ENCODE measurements at regions not wholly inside any gene's neighbourhood (a gene's known extent, or its start where the extent isn't known, plus 50 kb on each side); places are given as distances from the start of the nearest gene placed in this dataset.

- no peak for DNase-seq (ENCODE audit: low read depth)
Observed at GRCh38 chr11:41861838-41862237, 402.4 kb upstream of the LRRC4C start.

DNA sequence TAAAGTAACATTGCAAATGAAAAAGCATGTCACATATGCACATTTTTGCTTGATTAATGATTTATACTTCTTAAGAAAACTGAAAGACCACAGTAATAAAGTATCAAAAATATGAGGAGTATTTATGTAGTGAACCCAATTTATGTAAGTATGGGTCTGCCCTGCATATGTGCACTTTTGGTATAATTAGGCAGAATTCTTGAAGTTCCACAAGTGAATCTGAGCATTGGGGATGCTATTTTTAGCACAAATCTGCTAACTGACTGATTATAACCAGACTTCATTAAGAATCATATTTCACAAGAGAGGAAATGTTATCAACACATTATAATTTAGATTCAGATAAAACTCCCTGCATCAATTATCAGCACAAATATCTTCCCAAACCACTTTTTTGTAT is 407.1 kb upstream of the LRRC4C start:
- no peak for DNase-seq (ENCODE audit: low read depth)

GRCh38 chr11:41868606-41869005 is 409.2 kb upstream of the LRRC4C start:
- no peak for DNase-seq (ENCODE audit: low read depth)

GRCh38 chr11:41872426-41872825 is 413.0 kb upstream of the LRRC4C start:
- DNase-seq (ENCODE audit: low read depth), result no peak

DNA sequence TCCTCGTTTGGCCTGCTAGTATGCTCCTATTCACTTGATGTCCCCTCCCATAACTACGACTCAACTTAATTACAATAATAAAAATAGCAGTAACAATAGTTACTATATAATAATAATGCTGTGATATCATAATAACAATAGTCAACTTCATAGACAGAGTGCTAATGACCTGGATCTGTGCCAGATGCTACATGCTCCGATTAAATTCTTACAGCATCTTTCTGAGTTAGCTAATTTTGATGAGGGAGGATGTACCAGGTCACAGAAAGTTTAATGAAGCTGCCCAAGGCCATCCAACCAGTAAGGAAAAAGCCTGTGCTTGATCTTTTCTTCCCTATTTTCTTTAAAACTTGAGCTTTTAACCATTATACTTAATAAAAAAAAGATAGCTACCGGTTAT is 413.4 kb upstream of the LRRC4C start:
- no peak for DNase-seq (ENCODE audit: low read depth)

DNA sequence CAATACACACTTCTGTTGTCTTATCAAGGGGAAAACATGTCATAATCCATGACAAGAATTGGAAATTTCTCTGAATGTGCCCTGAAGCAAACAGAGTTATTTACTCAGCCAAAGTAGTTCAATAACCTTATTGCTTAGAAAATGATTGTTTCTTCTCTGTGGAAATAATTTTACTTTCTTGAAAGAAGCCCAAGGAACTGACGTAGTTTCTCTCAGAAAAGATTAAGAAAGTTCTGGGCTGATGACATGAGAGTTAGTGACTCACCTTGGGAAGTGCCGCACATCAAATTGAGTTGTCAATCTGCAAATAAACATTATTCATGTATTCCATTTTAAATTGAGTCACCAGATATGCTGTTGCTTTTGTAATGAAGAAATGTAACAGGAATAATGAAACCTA is 418.6 kb upstream of the LRRC4C start:
- no peak for DNase-seq (ENCODE audit: low read depth)

DNA sequence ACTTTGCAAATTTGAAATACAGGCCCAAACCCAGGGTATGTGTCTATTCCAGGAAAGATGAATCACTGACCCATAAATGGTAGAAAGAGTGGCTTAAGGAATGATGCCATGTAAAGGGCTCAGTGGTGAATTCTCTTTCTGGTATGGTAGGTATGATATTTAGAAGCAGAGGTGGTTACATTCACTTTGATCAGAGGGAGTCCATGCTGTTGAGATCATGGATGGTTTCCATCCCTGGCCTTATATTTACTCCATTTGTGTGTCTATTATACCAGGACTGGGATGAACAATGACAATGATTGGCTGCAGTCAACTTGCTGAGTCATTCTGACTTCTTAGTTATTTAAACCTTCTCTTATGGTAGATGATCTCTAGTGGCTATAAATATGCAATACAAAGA is 419.8 kb upstream of the LRRC4C start:
- no peak for DNase-seq (ENCODE audit: low read depth)

- no peak for DNase-seq (ENCODE audit: low read depth)
Observed at GRCh38 chr11:41895081-41895480, 435.6 kb upstream of the LRRC4C start.

GRCh38 chr11:41897991-41898390 is 438.5 kb upstream of the LRRC4C start:
- no peak for DNase-seq (ENCODE audit: low read depth)

DNA sequence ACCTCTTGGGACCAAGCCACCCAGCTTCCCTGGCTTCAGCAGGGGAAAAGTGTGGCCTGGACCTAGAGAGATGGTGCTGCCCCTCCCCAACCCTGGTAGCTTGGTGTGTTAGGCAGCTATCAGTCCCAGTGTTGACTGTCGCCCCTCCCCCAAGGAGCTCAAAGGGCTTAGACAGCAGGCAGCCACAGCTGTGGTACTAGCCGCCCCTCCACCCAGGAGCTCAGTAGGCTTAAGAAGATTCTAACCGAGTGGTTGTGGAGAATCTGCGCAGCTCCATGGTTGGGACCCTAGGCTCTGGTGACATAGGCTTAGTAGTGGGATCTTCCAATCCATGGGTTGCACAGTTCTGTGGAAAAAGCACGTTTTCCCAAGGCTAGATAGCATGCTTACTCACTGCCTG is 458.4 kb upstream of the LRRC4C start:
- no peak for DNase-seq (ENCODE audit: low read depth)

DNA sequence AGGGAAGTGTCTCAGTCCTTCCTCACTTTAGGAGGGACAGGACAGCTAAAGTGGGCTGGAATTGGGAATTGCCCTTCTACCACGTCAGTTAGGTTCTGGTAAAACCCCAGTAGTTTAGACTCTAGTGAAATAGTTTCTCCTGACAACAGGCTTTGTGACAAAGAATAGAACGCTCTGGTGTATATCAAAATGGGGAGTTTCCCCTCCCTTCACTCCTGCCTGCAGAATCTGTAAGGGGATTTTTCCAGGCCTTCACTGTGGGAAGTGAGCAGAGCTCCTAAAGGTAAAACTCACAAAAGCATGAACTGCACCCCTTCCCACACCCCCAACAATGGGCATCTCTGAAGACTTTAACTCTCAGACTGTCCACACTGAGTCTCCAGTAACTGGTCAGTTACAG is 460.9 kb upstream of the LRRC4C start:
- no peak for DNase-seq (ENCODE audit: low read depth)

GRCh38 chr11:41921746-41922390 is 462.4 kb upstream of the LRRC4C start:
- no peak for DNase-seq (ENCODE audit: low read depth)

DNA sequence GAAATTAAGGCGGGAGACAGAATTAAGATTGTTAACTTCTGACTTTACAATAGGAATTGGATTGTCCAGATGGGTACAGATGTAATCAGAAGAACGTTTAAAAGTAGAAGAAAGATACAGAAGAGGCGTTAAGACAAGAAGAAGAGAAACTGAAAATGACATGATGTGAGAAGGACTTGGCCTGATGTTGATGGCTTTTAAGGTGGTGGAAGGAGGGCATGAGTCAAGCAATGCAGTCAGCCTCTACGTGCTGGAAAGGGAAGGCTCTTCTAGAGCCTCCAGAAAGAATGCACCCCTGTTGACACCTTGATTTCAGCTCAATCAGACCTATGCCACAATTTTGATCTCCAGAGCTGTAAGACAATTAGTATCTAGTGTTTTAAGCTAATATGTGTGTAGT is 466.9 kb upstream of the LRRC4C start:
- no peak for DNase-seq (ENCODE audit: low read depth)

- no peak for DNase-seq (ENCODE audit: low read depth)
Observed at GRCh38 chr11:41935241-41935640, 475.8 kb upstream of the LRRC4C start.

DNA sequence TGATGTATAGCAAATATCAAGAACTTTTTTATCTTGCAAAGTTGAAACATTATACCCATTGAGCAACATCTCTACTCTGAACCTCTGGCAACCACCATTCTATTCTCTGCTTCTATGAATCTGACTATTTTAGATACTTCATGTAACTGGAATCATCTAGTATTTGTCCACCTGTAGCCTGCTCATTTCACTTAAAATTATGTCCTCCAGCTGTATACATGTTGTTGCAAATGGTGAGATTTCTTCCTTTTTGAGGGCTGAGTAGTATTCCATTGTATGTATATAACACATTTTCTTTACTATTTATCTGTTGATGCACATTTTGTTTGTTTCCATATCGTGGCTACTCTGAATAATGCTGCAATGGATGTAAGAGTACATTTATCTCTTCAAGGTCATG is 476.3 kb upstream of the LRRC4C start:
- no peak for DNase-seq (ENCODE audit: low read depth)

DNA sequence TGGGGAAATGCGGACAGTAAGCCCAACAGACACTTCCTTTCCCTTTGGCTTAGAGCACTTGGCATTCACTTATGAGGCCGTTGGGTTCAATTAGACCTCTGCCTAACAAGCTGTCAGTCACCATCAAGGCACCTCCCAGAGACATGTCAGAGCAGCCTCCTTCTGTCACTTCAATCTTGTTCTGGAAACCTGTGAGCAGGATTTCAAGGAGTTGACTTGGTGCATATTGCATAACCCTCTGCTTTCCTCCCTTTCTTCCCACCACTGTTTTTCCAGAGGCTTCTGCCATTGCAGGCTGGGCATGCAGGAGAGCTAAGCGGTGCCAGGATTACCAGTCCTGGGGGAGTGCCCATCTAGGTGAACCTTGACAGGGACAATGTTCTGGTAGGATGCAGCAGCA is 484.2 kb upstream of the LRRC4C start:
- no peak for DNase-seq (ENCODE audit: low read depth)

- DNase-seq (ENCODE audit: low read depth), result no peak
Observed at GRCh38 chr11:41947392-41947791, 487.9 kb upstream of the LRRC4C start.

- no peak for DNase-seq (ENCODE audit: low read depth)
Observed at GRCh38 chr11:41950470-41951143, 491.2 kb upstream of the LRRC4C start.

DNA sequence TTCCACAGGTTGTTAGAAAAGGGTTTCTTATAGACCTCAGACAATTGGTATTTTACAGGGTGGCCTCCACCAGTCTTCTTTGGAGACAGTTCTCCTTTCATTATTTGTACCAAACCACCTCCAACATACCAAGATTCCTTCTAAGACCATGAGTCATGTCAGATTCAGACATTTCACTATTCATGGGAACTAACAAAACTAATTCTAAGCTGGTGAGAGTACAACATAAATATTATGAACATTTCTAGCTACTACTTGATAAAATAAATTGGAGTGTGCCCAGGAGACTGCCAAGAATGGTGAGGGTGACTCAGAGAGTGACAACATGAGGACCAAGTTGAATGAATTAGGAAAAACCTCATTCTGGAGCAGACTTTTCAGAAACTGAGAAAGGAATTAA is 494.6 kb upstream of the LRRC4C start:
- DNase-seq (ENCODE audit: low read depth), result no peak

GRCh38 chr11:41955066-41955465 is 495.6 kb upstream of the LRRC4C start:
- DNase-seq (ENCODE audit: low read depth), result no peak

GRCh38 chr11:41955635-41956400 is 496.4 kb upstream of the LRRC4C start:
- no peak for DNase-seq (ENCODE audit: low read depth)

DNA sequence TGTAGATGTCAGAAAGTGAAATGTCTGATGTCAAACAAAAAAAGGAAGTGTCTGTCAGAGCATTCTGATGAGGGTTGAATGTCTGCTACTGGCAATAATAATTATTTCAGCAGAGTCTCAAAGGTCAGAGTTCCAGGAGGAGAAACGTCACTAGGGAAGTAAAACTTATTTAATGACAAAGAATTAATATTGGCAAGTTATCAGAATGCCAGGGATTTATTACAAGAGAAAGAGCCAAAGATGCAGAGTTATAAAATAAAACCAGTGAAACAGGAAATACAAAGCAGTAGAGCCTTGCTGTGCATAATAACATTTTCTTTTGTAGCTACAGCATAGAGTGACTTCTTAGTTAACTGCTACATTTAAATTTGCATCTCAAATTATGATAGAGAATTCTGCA is 504.0 kb upstream of the LRRC4C start:
- no peak for DNase-seq (ENCODE audit: low read depth)

- DNase-seq (ENCODE audit: low read depth), result no peak
Observed at GRCh38 chr11:41970681-41971080, 511.2 kb upstream of the LRRC4C start.

Measured in ELR (cell line).